ENCODE measurements at regions not wholly inside any gene's neighbourhood (a gene's known extent, or its start where the extent isn't known, plus 50 kb on each side); places are given as distances from the start of the nearest gene placed in this dataset.

DNA sequence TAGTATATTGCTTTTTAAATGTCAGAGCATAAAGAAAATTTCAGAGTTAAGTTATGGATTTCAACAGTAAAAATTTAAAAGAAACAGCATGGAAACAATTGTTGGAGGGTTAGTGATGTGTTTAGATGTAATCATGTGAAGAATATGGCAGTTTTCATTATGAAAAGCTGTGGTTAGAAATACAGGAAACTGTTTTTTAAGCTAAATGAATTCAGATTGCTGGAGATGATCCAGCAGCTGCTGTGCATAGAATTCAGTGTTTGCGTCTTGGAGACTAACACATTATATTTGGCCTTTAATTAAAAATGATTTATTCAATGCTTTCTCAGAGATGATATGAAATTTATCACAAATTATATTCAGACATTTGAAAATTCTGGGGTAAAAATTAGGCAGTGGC is 273.6 kb upstream of the LRRC7 start:
- Mint-ChIP-seq H3K4me1 (ENCODE audit: low read depth) (no peaks in the 10 kb centered on the region), H3K27ac (no peak overlapping the region), H3K27me3 (no peaks in the 10 kb centered on the region), H3K36me3 (ENCODE audit: low read depth) (no peaks in the 10 kb centered on the region), H3K4me3 (no peak overlapping the region), H3K9me3 (peaks cover 3% of the 10 kb centered on the region)
- ChIA-PET POLR2A (no interaction called here), CTCF (no interaction called here)
- no peaks in the 10 kb centered on the region for H3K36me3 ChIP-seq (ENCODE audit: insufficient read depth, low read length)
- intact Hi-C loops (cut with DNase I, micrococcal nuclease), result no loop called here
- H3K27ac ChIP-seq (ENCODE audit: low read depth in 1 of 2, low read length in 2 of 2), result no peak overlapping the region
- no peak for DNase-seq
- no peaks in the 10 kb centered on the region for H3K4me1 ChIP-seq (ENCODE audit: insufficient read depth, low read length)
- H3K4me3 ChIP-seq (ENCODE audit: low read length), result no peak overlapping the region
- H3K9me3 ChIP-seq (ENCODE audit: control insufficient read depth in 1 of 2, insufficient read depth in 1 of 2, low read length in 2 of 2), result no peaks in the 10 kb centered on the region
- no peaks in the 10 kb centered on the region for H3K27me3 ChIP-seq (ENCODE audit: control insufficient read depth in 1 of 2, insufficient read depth in 2 of 2, low read length in 2 of 2)
- ATAC-seq (ENCODE audit: poor library complexity), result no peak
- no peak for TF ChIP-seq CTCF (IDR thresholded peaks at IDR 0.05)

- no peaks in the 10 kb centered on the region for H3K27me3 Mint-ChIP-seq
- H3K9me3 Mint-ChIP-seq, result peaks cover 3% of the 10 kb centered on the region
- Histone ChIP-seq H3K27ac (ENCODE audit: low read depth in 1 of 2, low read length in 2 of 2) (no peak overlapping the region), H3K4me3 (ENCODE audit: low read length) (no peak overlapping the region), H3K4me1 (ENCODE audit: insufficient read depth, low read length) (no peaks in the 10 kb centered on the region), H3K27me3 (ENCODE audit: control insufficient read depth in 1 of 2, insufficient read depth in 2 of 2, low read length in 2 of 2) (no peaks in the 10 kb centered on the region), H3K9me3 (ENCODE audit: control insufficient read depth in 1 of 2, insufficient read depth in 1 of 2, low read length in 2 of 2) (no peaks in the 10 kb centered on the region), H3K36me3 (ENCODE audit: insufficient read depth, low read length) (no peaks in the 10 kb centered on the region)
- intact Hi-C loops (cut with DNase I, micrococcal nuclease), result no loop called here
- ChIA-PET POLR2A (no interaction called here), CTCF (no interaction called here)
- H3K27ac Mint-ChIP-seq, result no peak overlapping the region
- DNase-seq, result no peak
- H3K4me3 Mint-ChIP-seq, result no peak overlapping the region
- H3K36me3 Mint-ChIP-seq (ENCODE audit: low read depth), result no peaks in the 10 kb centered on the region
- no peak for ATAC-seq (ENCODE audit: poor library complexity)
- TF ChIP-seq CTCF (IDR thresholded peaks at IDR 0.05), result no peak
- no peaks in the 10 kb centered on the region for H3K4me1 Mint-ChIP-seq (ENCODE audit: low read depth)
Observed at GRCh38 chr1:69295265-69295664, 272.5 kb upstream of the LRRC7 start.

GRCh38 chr1:69305621-69306020 is 262.1 kb upstream of the LRRC7 start:
- H3K4me1 ChIP-seq (ENCODE audit: insufficient read depth, low read length), result no peaks in the 10 kb centered on the region
- no peaks in the 10 kb centered on the region for H3K27me3 ChIP-seq (ENCODE audit: control insufficient read depth in 1 of 2, insufficient read depth in 2 of 2, low read length in 2 of 2)
- H3K36me3 ChIP-seq (ENCODE audit: insufficient read depth, low read length), result no peaks in the 10 kb centered on the region
- no peak for TF ChIP-seq CTCF (IDR thresholded peaks at IDR 0.05)
- peaks cover 0 to 9% of the 10 kb centered on the region in 2 experiments for H3K9me3 ChIP-seq (ENCODE audit: control insufficient read depth in 1 of 2, insufficient read depth in 1 of 2, low read length in 2 of 2)
- POLR2A ChIA-PET, result no interaction called here
- Mint-ChIP-seq H3K27me3 (no peaks in the 10 kb centered on the region), H3K9me3 (peaks cover 7% of the 10 kb centered on the region), H3K36me3 (ENCODE audit: low read depth) (no peaks in the 10 kb centered on the region), H3K4me3 (no peak overlapping the region), H3K27ac (no peak overlapping the region), H3K4me1 (ENCODE audit: low read depth) (no peaks in the 10 kb centered on the region)
- H3K4me3 ChIP-seq (ENCODE audit: low read length), result no peak overlapping the region
- no peak overlapping the region for H3K27ac ChIP-seq (ENCODE audit: low read depth in 1 of 2, low read length in 2 of 2)
- DNase-seq (no peak), ATAC-seq (ENCODE audit: poor library complexity) (no peak)
- CTCF ChIA-PET, result no interaction called here
- intact Hi-C loops (cut with DNase I, micrococcal nuclease), result no loop called here
